Lower leg skin (tissue), 3 donors: ENCODE measurements at regions not wholly inside any gene's neighbourhood (a gene's known extent, or its start where the extent isn't known, plus 50 kb on each side); places are given as distances from the start of the nearest gene placed in this dataset.

Source experiments
- POLR2A ChIP-seq, 2 donors: fragments of 450-650 bp; IDR thresholded peaks; one replicate each; pipeline ENCODE4 v1.6.1; 2016 to 2017; ENCODE audit warnings: antibody characterized with exemption in 2 of 2, mild to moderate bottlenecking in 1 of 2, moderate library complexity in 1 of 2
- TF ChIP-seq, protein P1 (sequence below), 3 donors: fragments of 450-650 bp; IDR thresholded peaks; one replicate each; pipeline ENCODE4 v1.5.1; 2016; ENCODE audit warnings: antibody characterized with exemption in 3 of 3, mild to moderate bottlenecking in 3 of 3, moderate library complexity in 2 of 3

DNA sequence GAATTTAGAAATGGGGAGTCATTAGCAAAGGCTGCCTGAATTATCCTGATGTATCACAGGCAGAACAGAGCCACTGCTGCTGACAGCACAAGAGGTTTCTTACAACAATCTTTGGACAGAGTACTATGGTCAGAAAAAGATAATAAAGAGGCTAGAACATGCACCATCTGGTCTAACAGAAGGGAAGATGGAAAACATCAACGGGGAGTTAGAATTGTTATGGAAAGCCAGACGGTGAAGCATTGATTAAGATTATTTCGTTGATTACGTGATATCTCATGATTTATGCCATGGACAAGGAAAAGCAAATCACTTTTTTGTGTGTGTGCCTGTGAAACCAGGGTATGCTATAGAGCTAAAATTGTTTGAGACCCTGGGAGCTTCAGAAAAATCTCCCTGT lies 409.4 kb upstream of the ETAA1 start:
- TF ChIP-seq, protein P1, sequence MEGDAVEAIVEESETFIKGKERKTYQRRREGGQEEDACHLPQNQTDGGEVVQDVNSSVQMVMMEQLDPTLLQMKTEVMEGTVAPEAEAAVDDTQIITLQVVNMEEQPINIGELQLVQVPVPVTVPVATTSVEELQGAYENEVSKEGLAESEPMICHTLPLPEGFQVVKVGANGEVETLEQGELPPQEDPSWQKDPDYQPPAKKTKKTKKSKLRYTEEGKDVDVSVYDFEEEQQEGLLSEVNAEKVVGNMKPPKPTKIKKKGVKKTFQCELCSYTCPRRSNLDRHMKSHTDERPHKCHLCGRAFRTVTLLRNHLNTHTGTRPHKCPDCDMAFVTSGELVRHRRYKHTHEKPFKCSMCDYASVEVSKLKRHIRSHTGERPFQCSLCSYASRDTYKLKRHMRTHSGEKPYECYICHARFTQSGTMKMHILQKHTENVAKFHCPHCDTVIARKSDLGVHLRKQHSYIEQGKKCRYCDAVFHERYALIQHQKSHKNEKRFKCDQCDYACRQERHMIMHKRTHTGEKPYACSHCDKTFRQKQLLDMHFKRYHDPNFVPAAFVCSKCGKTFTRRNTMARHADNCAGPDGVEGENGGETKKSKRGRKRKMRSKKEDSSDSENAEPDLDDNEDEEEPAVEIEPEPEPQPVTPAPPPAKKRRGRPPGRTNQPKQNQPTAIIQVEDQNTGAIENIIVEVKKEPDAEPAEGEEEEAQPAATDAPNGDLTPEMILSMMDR (IDR thresholded peaks at IDR 0.05) = no peak
- no peak for TF ChIP-seq POLR2A (IDR thresholded peaks at IDR 0.05)
